Type B pancreatic cell (in vitro differentiated cells): ENCODE measurements at regions not wholly inside any gene's neighbourhood (a gene's known extent, or its start where the extent isn't known, plus 50 kb on each side); places are given as distances from the start of the nearest gene placed in this dataset.

ENCODE experiments used
- DNase-seq: peaks from one replicate; pipeline ENCODE4 v3.0.0; 2021; ENCODE audit warnings: mixed read lengths; ENCODE audit not compliant: unreplicated experiment; ENCODE audit errors: extremely low spot score
- H3K27ac Mint-ChIP-seq: 2 replicates; pipeline ENCODE4 v1.8.0; 2021; ENCODE audit warnings: mild to moderate bottlenecking, mixed read lengths
- H3K27me3 Mint-ChIP-seq: 2 replicates; pipeline ENCODE4 v1.8.0; 2021; ENCODE audit warnings: mixed read lengths
- H3K36me3 Mint-ChIP-seq: 2 replicates; pipeline ENCODE4 v1.8.0; 2021; ENCODE audit warnings: mixed read lengths
- H3K4me1 Mint-ChIP-seq: one replicate; pipeline ENCODE4 v1.8.0; 2021; ENCODE audit warnings: mixed read lengths; ENCODE audit not compliant: unreplicated experiment
- H3K4me3 Mint-ChIP-seq: 2 replicates; pipeline ENCODE4 v1.8.0; 2021; ENCODE audit warnings: mild to moderate bottlenecking, mixed read lengths
- H3K9me3 Mint-ChIP-seq: 2 replicates; pipeline ENCODE4 v1.8.0; 2021; ENCODE audit warnings: mixed read lengths
- TF ChIP-seq, protein P1 (sequence below): fragments of 200-600 bp; sonication (generic); conservative IDR thresholded peaks from 2 replicates; pipeline ENCODE4 v1.5.0; 2021; ENCODE audit warnings: antibody characterized with exemption, mild to moderate bottlenecking

DNA sequence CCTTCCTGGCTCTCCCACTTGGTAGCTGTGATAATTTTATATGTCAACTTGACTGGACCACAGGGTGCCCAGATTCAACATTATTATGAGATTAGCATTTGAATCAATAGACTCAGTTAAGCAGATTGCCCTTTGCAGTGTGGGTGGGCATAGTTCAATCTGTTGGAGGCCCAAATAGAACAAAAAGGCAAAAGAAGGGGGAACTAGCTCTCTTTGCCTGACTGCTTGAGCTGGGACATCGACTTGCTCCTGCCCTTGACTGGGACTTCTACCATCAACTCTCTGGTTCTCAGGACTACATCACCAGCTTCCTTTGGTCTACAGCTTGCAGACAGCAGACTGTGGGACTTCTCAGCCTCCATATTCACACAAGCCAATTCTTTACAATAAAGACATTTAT, 1189.2 kb downstream of the BCL11B start:
- Mint-ChIP-seq H3K27ac (no peak overlapping the region), H3K4me3 (no peak overlapping the region), H3K9me3 (peaks cover 8% of the 10 kb centered on the region), H3K36me3 (no peaks in the 10 kb centered on the region), H3K27me3 (peaks cover 3% of the 10 kb centered on the region), H3K4me1 (peaks cover 3% of the 10 kb centered on the region)
- TF ChIP-seq, protein P1, sequence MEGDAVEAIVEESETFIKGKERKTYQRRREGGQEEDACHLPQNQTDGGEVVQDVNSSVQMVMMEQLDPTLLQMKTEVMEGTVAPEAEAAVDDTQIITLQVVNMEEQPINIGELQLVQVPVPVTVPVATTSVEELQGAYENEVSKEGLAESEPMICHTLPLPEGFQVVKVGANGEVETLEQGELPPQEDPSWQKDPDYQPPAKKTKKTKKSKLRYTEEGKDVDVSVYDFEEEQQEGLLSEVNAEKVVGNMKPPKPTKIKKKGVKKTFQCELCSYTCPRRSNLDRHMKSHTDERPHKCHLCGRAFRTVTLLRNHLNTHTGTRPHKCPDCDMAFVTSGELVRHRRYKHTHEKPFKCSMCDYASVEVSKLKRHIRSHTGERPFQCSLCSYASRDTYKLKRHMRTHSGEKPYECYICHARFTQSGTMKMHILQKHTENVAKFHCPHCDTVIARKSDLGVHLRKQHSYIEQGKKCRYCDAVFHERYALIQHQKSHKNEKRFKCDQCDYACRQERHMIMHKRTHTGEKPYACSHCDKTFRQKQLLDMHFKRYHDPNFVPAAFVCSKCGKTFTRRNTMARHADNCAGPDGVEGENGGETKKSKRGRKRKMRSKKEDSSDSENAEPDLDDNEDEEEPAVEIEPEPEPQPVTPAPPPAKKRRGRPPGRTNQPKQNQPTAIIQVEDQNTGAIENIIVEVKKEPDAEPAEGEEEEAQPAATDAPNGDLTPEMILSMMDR, result no peak
- DNase-seq, result no peak

DNA sequence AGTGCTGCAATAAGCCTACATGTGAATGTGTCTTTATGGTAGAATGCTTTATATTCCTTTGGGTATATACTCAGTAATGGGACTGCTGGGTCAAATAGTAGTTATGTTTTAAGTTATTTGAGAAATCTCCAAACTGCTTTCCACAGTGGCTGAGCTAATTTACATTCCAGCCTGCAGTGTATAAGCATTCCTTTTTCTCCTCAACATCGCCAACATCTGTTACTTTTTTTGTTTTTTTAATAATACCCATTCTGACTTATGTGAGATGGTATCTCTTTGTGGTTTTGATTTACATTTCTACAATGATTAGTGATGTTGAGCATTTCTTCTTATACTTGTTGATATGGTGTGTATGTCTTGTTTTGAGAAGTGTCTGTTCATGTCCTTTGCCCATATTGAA, 1186.2 kb downstream of the BCL11B start:
- no peak overlapping the region for H3K4me3 Mint-ChIP-seq
- peaks cover 12% of the 10 kb centered on the region for H3K9me3 Mint-ChIP-seq
- TF ChIP-seq, protein P1, result no peak
- no peak for DNase-seq
- no peak overlapping the region for H3K27ac Mint-ChIP-seq
- no peaks in the 10 kb centered on the region for H3K36me3 Mint-ChIP-seq
- peaks cover 6% of the 10 kb centered on the region for H3K4me1 Mint-ChIP-seq
- H3K27me3 Mint-ChIP-seq, result no peaks in the 10 kb centered on the region

DNA sequence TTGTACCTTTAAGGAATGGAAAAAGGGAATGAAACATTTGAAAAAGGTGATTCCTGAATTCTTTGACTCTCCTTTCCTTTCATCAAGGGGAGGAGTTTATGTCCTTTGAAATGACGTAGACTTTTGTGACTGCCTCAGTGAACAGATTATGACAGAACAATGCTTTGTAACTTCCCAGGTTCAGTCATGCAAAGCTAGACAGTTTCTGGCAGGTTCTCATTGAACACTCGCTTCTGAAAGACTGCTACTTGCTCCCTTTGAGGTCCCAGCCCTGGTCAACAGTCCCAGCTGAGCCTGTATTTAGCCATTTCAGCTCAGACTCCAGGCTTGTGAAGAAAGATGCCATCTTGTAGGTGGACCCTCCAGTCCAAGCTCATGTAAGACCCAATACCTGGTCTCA, 1178.9 kb downstream of the BCL11B start:
- Mint-ChIP-seq H3K4me1 (peaks cover under 1% of the 10 kb centered on the region), H3K36me3 (no peaks in the 10 kb centered on the region), H3K9me3 (peaks cover 14% of the 10 kb centered on the region), H3K4me3 (no peak overlapping the region), H3K27me3 (peaks cover 23% of the 10 kb centered on the region), H3K27ac (no peak overlapping the region)
- DNase-seq, result no peak
- TF ChIP-seq, protein P1, result no peak

DNA sequence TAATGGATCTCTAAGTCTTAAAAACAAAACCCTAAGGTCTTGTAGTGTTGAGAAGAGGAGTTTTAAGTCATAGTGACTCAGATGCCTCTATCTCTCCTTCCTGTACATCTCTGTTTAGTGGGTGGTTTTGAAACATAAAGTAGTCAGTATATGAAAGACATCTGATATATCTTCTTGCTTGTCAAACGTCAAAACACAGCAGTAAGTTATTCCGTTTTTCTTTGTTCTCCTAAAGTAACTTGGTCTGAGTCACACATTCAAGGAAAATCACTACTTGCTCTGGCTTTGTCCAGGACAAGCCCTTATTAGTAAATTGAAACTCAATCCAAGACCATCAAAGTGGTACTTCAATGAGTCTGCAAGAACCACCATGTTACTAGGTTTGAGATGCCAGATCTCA, 1172.5 kb downstream of the BCL11B start:
- DNase-seq, result no peak
- H3K27ac Mint-ChIP-seq, result no peak overlapping the region
- H3K4me1 Mint-ChIP-seq, result no peaks in the 10 kb centered on the region
- no peak overlapping the region for H3K4me3 Mint-ChIP-seq
- H3K9me3 Mint-ChIP-seq, result peaks cover 8% of the 10 kb centered on the region
- TF ChIP-seq, protein P1, result no peak
- no peaks in the 10 kb centered on the region for H3K36me3 Mint-ChIP-seq
- peaks cover 13% of the 10 kb centered on the region for H3K27me3 Mint-ChIP-seq

DNA sequence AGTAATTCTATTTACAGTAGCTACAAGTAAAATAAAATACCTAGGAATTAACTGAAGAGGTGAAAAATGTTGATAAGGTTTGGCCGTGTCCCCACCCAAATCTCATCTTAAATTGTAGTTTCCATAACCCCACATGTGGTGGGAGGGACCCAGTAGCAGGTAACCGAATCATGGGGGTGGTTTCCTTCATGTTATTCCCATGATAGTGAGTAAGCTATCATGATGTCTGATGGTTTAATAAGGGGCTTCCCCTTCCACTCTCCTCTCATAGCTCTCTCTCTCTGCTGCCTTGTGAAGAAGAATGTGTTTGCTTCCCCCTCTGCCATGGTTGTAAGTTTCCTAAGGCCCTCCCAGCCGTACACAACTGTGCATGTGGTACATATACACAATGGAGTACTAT, 1170.7 kb downstream of the BCL11B start:
- DNase-seq, result no peak
- Mint-ChIP-seq H3K27ac (no peak overlapping the region), H3K36me3 (no peaks in the 10 kb centered on the region), H3K9me3 (peaks cover 8% of the 10 kb centered on the region), H3K4me3 (no peak overlapping the region), H3K27me3 (peaks cover 10% of the 10 kb centered on the region), H3K4me1 (no peaks in the 10 kb centered on the region)
- TF ChIP-seq, protein P1, result no peak

DNA sequence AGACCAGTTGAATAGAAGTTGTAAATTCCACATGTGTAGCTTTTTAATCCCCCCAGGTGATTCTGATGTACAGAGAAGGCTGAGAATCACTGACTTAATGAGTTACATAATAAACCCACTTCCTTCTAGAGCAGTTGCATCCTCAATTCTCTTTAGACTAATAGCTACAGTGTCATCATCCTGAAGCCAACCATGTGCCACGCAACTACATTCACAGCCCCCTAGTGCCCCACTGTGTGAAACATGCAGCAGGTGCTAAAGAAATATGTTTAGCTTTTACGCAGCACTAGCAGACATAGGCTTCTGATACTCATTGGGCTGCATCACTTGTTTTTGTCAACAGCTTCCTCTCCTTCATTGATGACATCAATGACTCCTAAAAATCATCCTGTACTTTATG, 1168.3 kb downstream of the BCL11B start:
- peaks cover 10% of the 10 kb centered on the region for H3K27me3 Mint-ChIP-seq
- H3K36me3 Mint-ChIP-seq, result no peaks in the 10 kb centered on the region
- no peaks in the 10 kb centered on the region for H3K4me1 Mint-ChIP-seq
- H3K27ac Mint-ChIP-seq, result no peak overlapping the region
- H3K9me3 Mint-ChIP-seq, result peaks cover 3% of the 10 kb centered on the region
- no peak for DNase-seq
- TF ChIP-seq, protein P1, result no peak
- no peak overlapping the region for H3K4me3 Mint-ChIP-seq
